GM19452 (cell line): ENCODE measurements at regions not wholly inside any gene's neighbourhood (a gene's known extent, or its start where the extent isn't known, plus 50 kb on each side); places are given as distances from the start of the nearest gene placed in this dataset.
A peak's percentile ranks its signal among the peaks of the same experiment; 100 is the strongest.
"Not testable (repeated sequence)": the region's sequence is repeated elsewhere in the genome, so short reads cannot be mapped to it uniquely, and the experiment has no call there.

Experiments
- ATAC-seq: cut with Tn5 transposase; IDR thresholded peaks from one replicate; pipeline ENCODE4 v1.9.1; 2021; ENCODE audit not compliant: unreplicated experiment

- ATAC-seq = no peak
Observed at GRCh38 chr3:144433006-144433405, 461.4 kb downstream of the DIPK2A start.

GRCh38 chr3:144437989-144438388, 466.4 kb downstream of the DIPK2A start:
- peak; percentile 45 for ATAC-seq

- no peak for ATAC-seq
Observed at GRCh38 chr3:144444061-144444460, 472.4 kb downstream of the DIPK2A start.

GRCh38 chr3:144444546-144444945, 472.9 kb downstream of the DIPK2A start:
- ATAC-seq = no peak

GRCh38 chr3:144455841-144456440, 484.3 kb downstream of the DIPK2A start:
- ATAC-seq = no peak

- no peak for ATAC-seq
Observed at GRCh38 chr3:144457758-144458157, 486.1 kb downstream of the DIPK2A start.

- ATAC-seq = no peak
Observed at GRCh38 chr3:144458283-144458682, 486.7 kb downstream of the DIPK2A start.

- no peak for ATAC-seq
Observed at GRCh38 chr3:144462337-144462736, 490.7 kb downstream of the DIPK2A start.

- no peak for ATAC-seq
Observed at GRCh38 chr3:144463911-144464310, 492.3 kb downstream of the DIPK2A start.

- ATAC-seq = no peak
Observed at GRCh38 chr3:144466114-144466513, 494.5 kb downstream of the DIPK2A start.

GRCh38 chr3:144466540-144466939, 494.9 kb downstream of the DIPK2A start:
- no peak for ATAC-seq

- no peak for ATAC-seq
Observed at GRCh38 chr3:144470666-144471065, 499.0 kb downstream of the DIPK2A start.

- no peak for ATAC-seq
Observed at GRCh38 chr3:144477593-144477992, 506.0 kb downstream of the DIPK2A start.

- no peak for ATAC-seq
Observed at GRCh38 chr3:144480416-144480919, 508.8 kb downstream of the DIPK2A start.

GRCh38 chr3:144482876-144483275, 511.3 kb downstream of the DIPK2A start:
- ATAC-seq = no peak

- no peak for ATAC-seq
Observed at GRCh38 chr3:144487011-144487410, 515.4 kb downstream of the DIPK2A start.

GRCh38 chr3:144488927-144489326, 517.3 kb downstream of the DIPK2A start:
- no peak for ATAC-seq

GRCh38 chr3:144491333-144491732, 519.7 kb downstream of the DIPK2A start:
- ATAC-seq = no peak

- not testable (repeated sequence) for ATAC-seq
Observed at GRCh38 chr3:144494651-144495050, 523.0 kb downstream of the DIPK2A start.

- ATAC-seq = no peak
Observed at GRCh38 chr3:144496141-144496835, 524.7 kb downstream of the DIPK2A start.

- no peak for ATAC-seq
Observed at GRCh38 chr3:144497452-144497851, 525.8 kb downstream of the DIPK2A start.
